ENCODE measurements at regions not wholly inside any gene's neighbourhood (a gene's known extent, or its start where the extent isn't known, plus 50 kb on each side); places are given as distances from the start of the nearest gene placed in this dataset.

DNA sequence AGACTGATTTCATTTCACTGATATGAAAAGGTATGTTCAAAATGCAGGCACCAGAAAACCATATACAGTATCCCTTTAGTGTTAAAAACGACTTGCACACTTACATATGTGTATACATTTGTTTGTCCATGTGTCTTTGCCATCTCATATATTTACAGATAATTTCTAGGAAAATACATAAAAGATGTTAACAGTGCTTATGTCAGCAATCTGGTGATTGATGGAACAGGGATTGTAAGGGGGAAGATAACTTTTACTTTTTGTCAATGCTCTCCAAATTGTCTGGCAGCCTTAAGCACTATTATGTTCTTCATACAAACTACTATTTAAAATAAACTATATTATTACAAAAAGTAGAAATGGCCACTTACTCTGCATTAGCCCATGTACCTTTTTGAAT is 238.5 kb upstream of the DEFB112 start:
- Histone ChIP-seq H3K36me3 (replicated peaks in 1 of 2; ENCODE audit: insufficient read depth in 1 of 2, low read depth in 2 of 2) (no peaks in the 10 kb centered on the region), H3K4me3 (no peak overlapping the region), H3K27me3 (no peaks in the 10 kb centered on the region), H3K9me3 (no peaks in the 10 kb centered on the region), H3K27ac (no peak overlapping the region), H3K4me1 (no peaks in the 10 kb centered on the region)
- ATAC-seq (no peak), DNase-seq (no peak)
- WGBS, 2 donors: 20 to 31% methylated on average over 1 of the region's 1 CpG
- intact Hi-C loops (cut with DNase I): no loop called here
- no peak for TF ChIP-seq POLR2A (IDR thresholded peaks at IDR 0.05)
- TF ChIP-seq, protein P1, sequence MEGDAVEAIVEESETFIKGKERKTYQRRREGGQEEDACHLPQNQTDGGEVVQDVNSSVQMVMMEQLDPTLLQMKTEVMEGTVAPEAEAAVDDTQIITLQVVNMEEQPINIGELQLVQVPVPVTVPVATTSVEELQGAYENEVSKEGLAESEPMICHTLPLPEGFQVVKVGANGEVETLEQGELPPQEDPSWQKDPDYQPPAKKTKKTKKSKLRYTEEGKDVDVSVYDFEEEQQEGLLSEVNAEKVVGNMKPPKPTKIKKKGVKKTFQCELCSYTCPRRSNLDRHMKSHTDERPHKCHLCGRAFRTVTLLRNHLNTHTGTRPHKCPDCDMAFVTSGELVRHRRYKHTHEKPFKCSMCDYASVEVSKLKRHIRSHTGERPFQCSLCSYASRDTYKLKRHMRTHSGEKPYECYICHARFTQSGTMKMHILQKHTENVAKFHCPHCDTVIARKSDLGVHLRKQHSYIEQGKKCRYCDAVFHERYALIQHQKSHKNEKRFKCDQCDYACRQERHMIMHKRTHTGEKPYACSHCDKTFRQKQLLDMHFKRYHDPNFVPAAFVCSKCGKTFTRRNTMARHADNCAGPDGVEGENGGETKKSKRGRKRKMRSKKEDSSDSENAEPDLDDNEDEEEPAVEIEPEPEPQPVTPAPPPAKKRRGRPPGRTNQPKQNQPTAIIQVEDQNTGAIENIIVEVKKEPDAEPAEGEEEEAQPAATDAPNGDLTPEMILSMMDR (IDR thresholded peaks at IDR 0.05): no peak

DNA sequence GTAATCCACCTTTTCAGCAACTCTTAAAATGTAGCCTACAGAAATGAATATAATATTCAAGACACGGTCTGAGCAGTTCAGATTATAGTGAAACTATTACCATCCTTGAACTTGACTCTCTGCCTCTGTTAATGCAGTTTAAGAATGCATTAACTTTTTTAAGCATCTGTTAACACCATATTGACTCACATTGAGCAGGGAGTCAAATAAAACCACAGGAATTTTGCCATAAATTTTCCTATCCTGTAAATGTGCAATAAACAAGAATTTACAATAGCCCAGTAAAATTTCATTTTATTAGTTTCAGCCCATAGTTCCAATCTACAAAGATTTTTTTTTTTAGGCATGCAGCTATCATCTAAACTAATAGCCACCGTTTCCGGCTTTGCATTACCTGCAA is 239.2 kb upstream of the DEFB112 start:
- WGBS, 2 donors: 53 to 59% methylated on average over 3 of the region's 3 CpGs
- DNase-seq (no peak), ATAC-seq (no peak)
- H3K27me3 ChIP-seq: no peaks in the 10 kb centered on the region
- H3K4me3 ChIP-seq: no peak overlapping the region
- no peak overlapping the region for H3K27ac ChIP-seq
- H3K4me1 ChIP-seq: no peaks in the 10 kb centered on the region
- no peaks in the 10 kb centered on the region for H3K36me3 ChIP-seq (replicated peaks in 1 of 2; ENCODE audit: insufficient read depth in 1 of 2, low read depth in 2 of 2)
- TF ChIP-seq, protein P1 (IDR thresholded peaks at IDR 0.05): no peak
- TF ChIP-seq POLR2A (IDR thresholded peaks at IDR 0.05): no peak
- intact Hi-C loops (cut with DNase I): no loop called here
- H3K9me3 ChIP-seq: no peaks in the 10 kb centered on the region

DNA sequence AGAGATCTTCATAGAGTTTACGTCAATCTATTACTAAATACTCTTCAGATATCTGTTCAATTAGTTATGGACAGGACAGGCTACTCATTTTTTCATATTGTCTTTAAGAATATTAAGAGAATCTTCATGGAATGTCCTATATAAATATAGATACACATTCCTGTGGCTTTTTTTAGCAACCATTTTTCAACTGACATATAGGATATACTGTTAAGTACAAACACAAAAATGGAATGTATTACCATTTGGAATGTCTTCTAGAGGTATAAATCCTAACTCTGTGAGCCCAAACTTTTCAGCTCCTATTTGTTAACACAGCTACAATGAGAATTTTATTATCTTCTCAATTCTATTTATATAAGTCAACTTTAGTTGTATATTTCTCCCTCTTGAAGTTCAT is 239.6 kb upstream of the DEFB112 start:
- TF ChIP-seq POLR2A (IDR thresholded peaks at IDR 0.05): no peak
- TF ChIP-seq, protein P1 (IDR thresholded peaks at IDR 0.05): no peak
- no peak for DNase-seq
- WGBS, 2 donors: 58 to 69% methylated on average over 1 of the region's 1 CpG
- H3K27me3 ChIP-seq: no peaks in the 10 kb centered on the region
- no peak overlapping the region for H3K27ac ChIP-seq
- no peak overlapping the region for H3K4me3 ChIP-seq
- no peak for ATAC-seq
- intact Hi-C loops (cut with DNase I): no loop called here
- H3K36me3 ChIP-seq (replicated peaks in 1 of 2; ENCODE audit: insufficient read depth in 1 of 2, low read depth in 2 of 2): no peaks in the 10 kb centered on the region
- no peaks in the 10 kb centered on the region for H3K9me3 ChIP-seq
- no peaks in the 10 kb centered on the region for H3K4me1 ChIP-seq

DNA sequence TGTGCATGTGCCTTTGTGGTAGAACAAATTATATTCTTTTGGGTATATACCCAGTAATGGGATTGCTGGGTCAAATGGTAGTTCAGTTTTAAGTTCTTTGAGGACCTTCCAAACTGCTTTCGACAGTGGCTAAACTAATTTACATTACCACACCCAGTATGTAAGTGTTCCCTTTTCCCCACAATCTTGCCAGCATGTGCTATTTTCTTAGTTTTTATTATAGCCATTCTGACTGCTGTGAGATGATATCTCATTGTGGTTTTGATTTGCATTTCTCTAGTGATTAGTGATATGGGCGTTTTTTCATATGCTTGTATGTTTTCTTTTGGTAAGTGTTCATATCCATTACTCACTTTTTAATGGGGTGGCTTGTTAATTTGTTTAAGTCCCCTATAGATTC is 251.6 kb upstream of the DEFB112 start:
- no peak for TF ChIP-seq POLR2A (IDR thresholded peaks at IDR 0.05)

DNA sequence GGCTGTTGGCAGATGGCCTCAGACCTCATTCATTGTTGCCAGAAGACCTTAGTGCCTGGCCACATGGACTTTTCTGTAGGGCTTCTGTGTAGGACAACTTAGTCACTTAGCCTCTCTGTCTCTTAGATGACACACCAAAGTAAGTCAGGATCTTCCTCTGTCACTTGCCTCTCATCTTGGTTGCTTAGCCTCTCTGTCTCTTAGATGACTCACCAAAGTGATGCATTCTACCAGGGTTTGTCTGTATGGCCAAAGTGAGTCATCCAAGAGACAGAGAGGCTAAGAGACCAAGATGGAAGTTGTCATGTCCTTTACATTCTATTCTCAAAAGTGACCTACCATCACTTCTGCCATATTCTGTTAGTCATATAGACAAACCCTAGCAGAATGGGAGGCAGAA is 255.9 kb upstream of the DEFB112 start:
- no peaks in the 10 kb centered on the region for H3K4me1 ChIP-seq
- intact Hi-C loops (cut with DNase I): no loop called here
- H3K27ac ChIP-seq: no peak overlapping the region
- H3K27me3 ChIP-seq: no peaks in the 10 kb centered on the region
- no peaks in the 10 kb centered on the region for H3K9me3 ChIP-seq
- ATAC-seq: no peak
- TF ChIP-seq, protein P1 (IDR thresholded peaks at IDR 0.05): no peak
- TF ChIP-seq POLR2A (IDR thresholded peaks at IDR 0.05): no peak
- no peak for DNase-seq
- no peak overlapping the region for H3K4me3 ChIP-seq
- H3K36me3 ChIP-seq (replicated peaks in 1 of 2; ENCODE audit: insufficient read depth in 1 of 2, low read depth in 2 of 2): no peaks in the 10 kb centered on the region

More for the DNA sequence above, 251.6 kb upstream of the DEFB112 start:
- H3K36me3 ChIP-seq (replicated peaks in 1 of 2; ENCODE audit: insufficient read depth in 1 of 2, low read depth in 2 of 2): no peaks in the 10 kb centered on the region
- intact Hi-C loops (cut with DNase I): no loop called here
- H3K9me3 ChIP-seq: no peaks in the 10 kb centered on the region
- H3K27me3 ChIP-seq: no peaks in the 10 kb centered on the region
- 38 to 54% methylated on average over 2 of the region's 2 CpGs for WGBS, 2 donors
- DNase-seq (no peak), ATAC-seq (no peak)
- no peak overlapping the region for H3K4me3 ChIP-seq
- H3K27ac ChIP-seq: no peak overlapping the region
- H3K4me1 ChIP-seq: no peaks in the 10 kb centered on the region

All from body of pancreas (tissue), 4 donors.